ENCODE measurements at regions not wholly inside any gene's neighbourhood (a gene's known extent, or its start where the extent isn't known, plus 50 kb on each side); places are given as distances from the start of the nearest gene placed in this dataset.
"Not testable (repeated sequence)": the region's sequence is repeated elsewhere in the genome, so short reads cannot be mapped to it uniquely, and the experiment has no call there.

DNA sequence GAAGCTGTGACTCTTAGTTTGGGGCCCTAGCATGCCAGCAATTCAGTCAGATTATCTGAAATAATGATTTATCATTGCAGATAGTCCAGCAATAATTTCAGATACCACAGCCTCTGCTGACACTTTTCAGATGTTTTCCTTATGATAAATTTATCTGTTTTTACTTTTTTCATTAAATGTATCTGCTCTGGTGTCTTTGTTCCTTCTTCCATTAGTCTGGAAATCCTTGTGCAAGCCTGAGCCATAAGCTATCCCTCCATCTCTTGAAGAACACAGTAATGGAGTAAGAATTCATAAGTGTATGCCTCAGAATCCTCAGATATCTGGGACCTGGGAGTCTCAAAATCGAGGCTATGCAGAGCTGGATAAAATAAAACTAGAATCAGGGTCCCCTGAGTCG lies 146.4 kb upstream of the KRR1 start:
- Histone ChIP-seq H3K4me3 (ENCODE audit: low read depth, low read length) (no peak overlapping the region), H3K36me3 (replicated peaks) (no peaks in the 10 kb centered on the region), H3K27me3 (replicated peaks) (no peaks in the 10 kb centered on the region), H3K27ac (peak overlapping the region; percentile 71)
- DNase-seq: no peak
- in situ Hi-C loops (cut with HindIII; ENCODE audit: low pct_ligation_motif_present, low sequenced_read_pairs): no loop called here
- TF ChIP-seq CTCF (IDR thresholded peaks at IDR 0.05; ENCODE audit: low read depth, low read length, missing control alignments): no peak

DNA sequence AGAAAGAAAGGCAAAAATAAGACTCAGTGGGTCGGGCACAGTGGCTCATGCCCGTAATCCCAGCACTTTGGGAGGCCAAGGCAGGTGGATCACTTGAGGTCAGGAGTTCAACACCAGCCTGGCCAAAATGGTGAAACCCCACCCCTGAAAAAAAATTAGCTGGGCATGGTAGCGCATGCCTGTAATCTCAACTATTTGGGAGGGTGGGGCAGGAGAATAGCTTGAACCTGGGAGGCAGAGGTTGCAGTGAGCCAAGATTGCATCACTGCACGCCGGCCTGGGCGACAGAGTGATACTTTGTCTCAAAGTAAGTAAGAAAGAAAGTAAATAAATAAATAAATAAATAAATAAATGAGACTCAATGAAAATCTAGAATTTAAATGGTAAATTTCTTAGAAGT lies 145.9 kb upstream of the KRR1 start:
- H3K27ac ChIP-seq: peak overlapping the region; percentile 71
- H3K27me3 ChIP-seq (replicated peaks); in situ Hi-C loops (cut with HindIII; ENCODE audit: low pct_ligation_motif_present, low sequenced_read_pairs); H3K36me3 ChIP-seq (replicated peaks); H3K4me3 ChIP-seq (ENCODE audit: low read depth, low read length); DNase-seq: not testable (repeated sequence)

GRCh38 chr12:75656648-75657047 lies 145.2 kb upstream of the KRR1 start:
- in situ Hi-C loops (cut with HindIII; ENCODE audit: low pct_ligation_motif_present, low sequenced_read_pairs): no loop called here
- Histone ChIP-seq H3K27me3 (replicated peaks) (no peaks in the 10 kb centered on the region), H3K4me3 (ENCODE audit: low read depth, low read length) (no peak overlapping the region), H3K27ac (peak overlapping the region; percentile 71), H3K36me3 (replicated peaks) (no peaks in the 10 kb centered on the region)
- no peak for TF ChIP-seq CTCF (IDR thresholded peaks at IDR 0.05; ENCODE audit: low read depth, low read length, missing control alignments)
- peak; percentile 92 for DNase-seq

GRCh38 chr12:75656210-75656609 lies 144.8 kb upstream of the KRR1 start:
- no peaks in the 10 kb centered on the region for H3K27me3 ChIP-seq (replicated peaks)
- in situ Hi-C loops (cut with HindIII; ENCODE audit: low pct_ligation_motif_present, low sequenced_read_pairs): no loop called here
- DNase-seq: no peak
- H3K4me3 ChIP-seq (ENCODE audit: low read depth, low read length): no peak overlapping the region
- no peak for TF ChIP-seq CTCF (IDR thresholded peaks at IDR 0.05; ENCODE audit: low read depth, low read length, missing control alignments)
- H3K36me3 ChIP-seq (replicated peaks): no peaks in the 10 kb centered on the region
- H3K27ac ChIP-seq: peak overlapping the region; percentile 71

- DNase-seq: no peak
- H3K27ac ChIP-seq: no peak overlapping the region
- in situ Hi-C loops (cut with HindIII; ENCODE audit: low pct_ligation_motif_present, low sequenced_read_pairs): no loop called here
- no peaks in the 10 kb centered on the region for H3K27me3 ChIP-seq (replicated peaks)
- TF ChIP-seq CTCF (IDR thresholded peaks at IDR 0.05; ENCODE audit: low read depth, low read length, missing control alignments): no peak
- H3K4me3 ChIP-seq (ENCODE audit: low read depth, low read length): no peak overlapping the region
- no peaks in the 10 kb centered on the region for H3K36me3 ChIP-seq (replicated peaks)
These were observed 144.0 kb upstream of the KRR1 start for GRCh38 chr12:75655315-75655806.

DNA sequence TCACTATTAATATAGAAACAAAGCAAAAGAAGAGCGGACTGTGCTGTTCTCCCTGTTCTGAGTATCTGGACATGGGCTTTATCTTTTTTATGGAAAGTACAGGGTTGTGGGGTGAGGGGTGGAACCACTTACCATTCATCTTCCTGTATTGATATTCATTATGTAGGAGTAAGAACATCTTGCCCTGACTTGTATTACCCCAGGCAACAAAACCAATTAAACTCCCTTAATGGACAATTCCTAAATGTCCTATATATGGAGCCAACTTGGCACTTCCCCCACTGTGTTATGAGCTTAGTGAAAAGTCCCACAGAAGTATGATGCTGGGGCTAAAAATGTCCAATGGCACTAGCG lies 139.9 kb upstream of the KRR1 start:
- TF ChIP-seq CTCF (IDR thresholded peaks at IDR 0.05; ENCODE audit: low read depth, low read length, missing control alignments): no peak
- in situ Hi-C loops (cut with HindIII; ENCODE audit: low pct_ligation_motif_present, low sequenced_read_pairs): no loop called here
- Histone ChIP-seq H3K27me3 (replicated peaks) (no peaks in the 10 kb centered on the region), H3K27ac (peak overlapping the region; percentile 76), H3K36me3 (replicated peaks) (no peaks in the 10 kb centered on the region), H3K4me3 (ENCODE audit: low read depth, low read length) (no peak overlapping the region)
- no peak for DNase-seq
